MM.1S (cell line): ENCODE measurements at regions not wholly inside any gene's neighbourhood (a gene's known extent, or its start where the extent isn't known, plus 50 kb on each side); places are given as distances from the start of the nearest gene placed in this dataset.

Experiments
- EZH2 ChIP-seq: fragments of 300-600 bp; sonication (generic); optimal IDR thresholded peaks from 2 replicates; pipeline ENCODE3; 2017; ENCODE audit warnings: low read depth, mild to moderate bottlenecking, antibody characterized with exemption, low read length, mixed read lengths
- EZH2phosphoT487 ChIP-seq: fragments of 300-600 bp; sonication (generic); IDR thresholded peaks from 2 replicates; pipeline ENCODE4 v1.6.1; 2018; ENCODE audit warnings: antibody characterized with exemption, low read length
- TF ChIP-seq, protein P1 (sequence below): fragments of 300-600 bp; sonication (generic); IDR thresholded peaks from 2 replicates; pipeline ENCODE4 v1.5.1; 2016; ENCODE audit warnings: antibody characterized with exemption, low read length, mixed read lengths

DNA sequence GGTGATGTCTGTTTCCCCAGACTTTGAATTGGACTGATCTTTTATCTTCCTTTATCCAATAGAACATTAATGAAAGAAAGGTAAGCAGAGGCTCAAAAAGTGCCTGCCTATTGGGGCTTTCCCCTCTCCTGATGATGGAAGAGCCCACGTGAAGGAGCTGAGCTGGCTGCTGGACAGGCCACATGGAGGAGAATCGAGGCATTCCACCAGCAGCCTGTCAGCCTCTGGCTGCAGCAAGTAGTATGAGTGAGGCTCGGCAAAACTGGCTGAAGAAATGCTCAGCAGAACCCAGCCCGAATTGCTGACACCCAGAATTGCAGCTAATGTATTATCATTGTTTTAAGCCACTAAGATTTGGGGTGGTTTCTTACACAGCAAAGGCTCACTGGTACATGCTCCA lies 66.5 kb upstream of the STC2 start:
- TF ChIP-seq, protein P1, sequence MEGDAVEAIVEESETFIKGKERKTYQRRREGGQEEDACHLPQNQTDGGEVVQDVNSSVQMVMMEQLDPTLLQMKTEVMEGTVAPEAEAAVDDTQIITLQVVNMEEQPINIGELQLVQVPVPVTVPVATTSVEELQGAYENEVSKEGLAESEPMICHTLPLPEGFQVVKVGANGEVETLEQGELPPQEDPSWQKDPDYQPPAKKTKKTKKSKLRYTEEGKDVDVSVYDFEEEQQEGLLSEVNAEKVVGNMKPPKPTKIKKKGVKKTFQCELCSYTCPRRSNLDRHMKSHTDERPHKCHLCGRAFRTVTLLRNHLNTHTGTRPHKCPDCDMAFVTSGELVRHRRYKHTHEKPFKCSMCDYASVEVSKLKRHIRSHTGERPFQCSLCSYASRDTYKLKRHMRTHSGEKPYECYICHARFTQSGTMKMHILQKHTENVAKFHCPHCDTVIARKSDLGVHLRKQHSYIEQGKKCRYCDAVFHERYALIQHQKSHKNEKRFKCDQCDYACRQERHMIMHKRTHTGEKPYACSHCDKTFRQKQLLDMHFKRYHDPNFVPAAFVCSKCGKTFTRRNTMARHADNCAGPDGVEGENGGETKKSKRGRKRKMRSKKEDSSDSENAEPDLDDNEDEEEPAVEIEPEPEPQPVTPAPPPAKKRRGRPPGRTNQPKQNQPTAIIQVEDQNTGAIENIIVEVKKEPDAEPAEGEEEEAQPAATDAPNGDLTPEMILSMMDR, result no peak
- no peak for TF ChIP-seq EZH2
- no peak for TF ChIP-seq EZH2phosphoT487
